Vagina (tissue), 2 donors: ENCODE measurements at regions not wholly inside any gene's neighbourhood (a gene's known extent, or its start where the extent isn't known, plus 50 kb on each side); places are given as distances from the start of the nearest gene placed in this dataset.

ENCODE experiments used
- POLR2AphosphoS5 ChIP-seq, 2 donors: sonication (generic); formaldehyde crosslinking; IDR thresholded peaks; one replicate each; pipeline ENCODE4 v1.9.0; 2017; ENCODE audit warnings: antibody characterized with exemption in 2 of 2, mild to moderate bottlenecking in 2 of 2, low read depth in 1 of 2; ENCODE audit not compliant: insufficient read depth in 1 of 2
- TF ChIP-seq, protein P1 (sequence below), 3 experiments: fragments of 450-650 bp in 2 of 3; fragments of 200-600 bp in 1 of 3; sonication (generic) in 1 of 3; IDR thresholded peaks; one replicate each; pipeline ENCODE4 v1.5.1; 2017 to 2019; ENCODE audit warnings: antibody characterized with exemption in 3 of 3, mild to moderate bottlenecking in 2 of 3, moderate library complexity in 2 of 3

DNA sequence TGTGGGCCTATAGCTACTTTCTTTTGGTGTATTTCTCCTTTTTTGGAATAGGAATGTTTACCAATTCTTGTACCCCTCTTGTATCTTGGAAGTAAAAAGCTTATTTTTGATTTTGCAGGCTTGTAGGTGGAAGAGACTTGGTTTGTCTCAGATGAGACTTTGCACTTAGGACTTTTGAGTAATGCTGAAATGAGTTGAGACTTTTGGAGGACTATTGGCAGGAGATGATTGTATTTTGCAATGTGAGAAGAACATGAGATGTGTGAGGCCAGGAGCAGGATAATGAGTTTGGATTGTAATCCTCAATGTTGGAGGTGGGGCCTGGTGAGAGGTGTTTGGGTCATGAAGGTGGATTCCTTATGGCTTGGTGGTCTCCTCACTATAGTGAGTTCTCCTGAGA lies 106.3 kb downstream of the KBTBD8 start:
- no peak for TF ChIP-seq POLR2AphosphoS5 (IDR thresholded peaks at IDR 0.05; ENCODE audit: insufficient read depth in 1 of 2, low read depth in 1 of 2)
- TF ChIP-seq, protein P1, sequence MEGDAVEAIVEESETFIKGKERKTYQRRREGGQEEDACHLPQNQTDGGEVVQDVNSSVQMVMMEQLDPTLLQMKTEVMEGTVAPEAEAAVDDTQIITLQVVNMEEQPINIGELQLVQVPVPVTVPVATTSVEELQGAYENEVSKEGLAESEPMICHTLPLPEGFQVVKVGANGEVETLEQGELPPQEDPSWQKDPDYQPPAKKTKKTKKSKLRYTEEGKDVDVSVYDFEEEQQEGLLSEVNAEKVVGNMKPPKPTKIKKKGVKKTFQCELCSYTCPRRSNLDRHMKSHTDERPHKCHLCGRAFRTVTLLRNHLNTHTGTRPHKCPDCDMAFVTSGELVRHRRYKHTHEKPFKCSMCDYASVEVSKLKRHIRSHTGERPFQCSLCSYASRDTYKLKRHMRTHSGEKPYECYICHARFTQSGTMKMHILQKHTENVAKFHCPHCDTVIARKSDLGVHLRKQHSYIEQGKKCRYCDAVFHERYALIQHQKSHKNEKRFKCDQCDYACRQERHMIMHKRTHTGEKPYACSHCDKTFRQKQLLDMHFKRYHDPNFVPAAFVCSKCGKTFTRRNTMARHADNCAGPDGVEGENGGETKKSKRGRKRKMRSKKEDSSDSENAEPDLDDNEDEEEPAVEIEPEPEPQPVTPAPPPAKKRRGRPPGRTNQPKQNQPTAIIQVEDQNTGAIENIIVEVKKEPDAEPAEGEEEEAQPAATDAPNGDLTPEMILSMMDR (IDR thresholded peaks at IDR 0.05) = no peak
